Effector memory CD8-positive, alpha-beta T cell (primary cell): ENCODE measurements at regions not wholly inside any gene's neighbourhood (a gene's known extent, or its start where the extent isn't known, plus 50 kb on each side); places are given as distances from the start of the nearest gene placed in this dataset.
A peak's percentile ranks its signal among the peaks of the same experiment; 100 is the strongest.

Source experiments
- ATAC-seq: fragments of 150-1000 bp; cut with Tn5 transposase; replicated peaks from 2 replicates; pipeline ENCODE4 v1.10.0; 2021; ENCODE audit warnings: mild to moderate bottlenecking, moderate library complexity
- DNase-seq, 3 experiments: peaks; one replicate each; pipeline ENCODE4 v3.0.0; 2021
- H3K27ac Mint-ChIP-seq, 2 donors: one replicate each; pipeline ENCODE4 v1.8.0; 2022; ENCODE audit warnings: mild to moderate bottlenecking in 2 of 2, mixed read lengths in 2 of 2, moderate library complexity in 2 of 2
- H3K27me3 Mint-ChIP-seq, 2 donors: one replicate each; pipeline ENCODE4 v1.8.0; 2022; ENCODE audit warnings: mixed read lengths in 2 of 2
- H3K36me3 Mint-ChIP-seq: one replicate; pipeline ENCODE4 v1.8.0; 2022; ENCODE audit warnings: mild to moderate bottlenecking, moderate library complexity, mixed read lengths; ENCODE audit not compliant: insufficient read depth
- H3K4me1 Mint-ChIP-seq, 2 donors: one replicate each; pipeline ENCODE4 v1.8.0; 2022; ENCODE audit warnings: low read depth in 2 of 2, mixed read lengths in 2 of 2
- H3K4me3 Mint-ChIP-seq, 2 donors: one replicate each; pipeline ENCODE4 v1.8.0; 2022; ENCODE audit warnings: mild to moderate bottlenecking in 2 of 2, mixed read lengths in 2 of 2, moderate library complexity in 2 of 2
- H3K9me3 Mint-ChIP-seq, 2 donors: one replicate each; pipeline ENCODE4 v1.8.0; 2022; ENCODE audit warnings: mixed read lengths in 2 of 2

DNA sequence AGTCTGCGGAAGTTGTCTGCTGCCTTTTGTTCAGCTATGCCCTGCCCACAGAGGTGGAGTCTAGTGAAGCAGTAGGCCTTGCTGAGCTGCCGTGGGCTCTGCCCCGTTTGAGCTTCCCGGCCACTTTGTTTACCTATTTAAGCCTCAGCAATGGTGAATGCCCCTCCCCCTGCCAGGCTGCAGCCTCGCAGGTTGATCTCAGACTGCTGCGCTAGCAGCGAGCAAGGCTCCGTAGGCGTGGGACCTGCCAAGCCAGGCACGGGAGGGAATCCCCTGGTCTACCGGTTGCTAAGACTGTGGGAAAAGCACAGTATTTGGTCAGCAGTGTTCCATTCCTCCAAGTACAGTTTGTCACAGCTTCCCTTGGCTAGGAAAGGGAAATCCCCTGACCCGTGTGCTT lies 143.6 kb downstream of the DYRK2 start:
- Mint-ChIP-seq H3K27ac (no peak overlapping the region), H3K4me3 (no peak overlapping the region), H3K4me1 (no peaks in the 10 kb centered on the region), H3K27me3 (peaks cover 17 to 25% of the 10 kb centered on the region in 2 donors), H3K36me3 (no peaks in the 10 kb centered on the region), H3K9me3 (no peaks in the 10 kb centered on the region)
- no peak for ATAC-seq
- DNase-seq = no peak

DNA sequence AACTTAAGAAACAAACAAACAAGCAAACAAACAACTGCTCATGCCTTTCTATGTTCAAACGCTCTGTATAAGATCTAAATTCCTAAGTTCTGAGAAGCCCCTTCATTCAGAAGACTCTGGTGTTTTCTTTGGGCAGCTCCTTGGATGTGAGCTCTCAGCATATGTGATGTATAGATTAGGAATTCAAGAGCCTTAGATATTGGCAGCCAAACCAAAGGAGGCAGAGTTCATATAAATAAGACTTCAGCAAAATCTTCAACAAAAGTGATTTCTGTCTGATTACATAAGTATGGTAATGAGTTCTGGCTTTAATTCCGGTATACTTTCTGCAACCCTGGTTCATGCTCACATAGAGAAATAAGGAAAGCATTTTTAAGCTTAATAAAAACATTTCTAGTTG lies 145.6 kb downstream of the DYRK2 start:
- no peaks in the 10 kb centered on the region for H3K9me3 Mint-ChIP-seq
- H3K4me3 Mint-ChIP-seq = no peak overlapping the region
- no peaks in the 10 kb centered on the region for H3K4me1 Mint-ChIP-seq
- ATAC-seq (no peak), DNase-seq (no peak)
- H3K27ac Mint-ChIP-seq = no peak overlapping the region
- H3K36me3 Mint-ChIP-seq = no peaks in the 10 kb centered on the region
- H3K27me3 Mint-ChIP-seq = peaks cover 17 to 25% of the 10 kb centered on the region in 2 donors

DNA sequence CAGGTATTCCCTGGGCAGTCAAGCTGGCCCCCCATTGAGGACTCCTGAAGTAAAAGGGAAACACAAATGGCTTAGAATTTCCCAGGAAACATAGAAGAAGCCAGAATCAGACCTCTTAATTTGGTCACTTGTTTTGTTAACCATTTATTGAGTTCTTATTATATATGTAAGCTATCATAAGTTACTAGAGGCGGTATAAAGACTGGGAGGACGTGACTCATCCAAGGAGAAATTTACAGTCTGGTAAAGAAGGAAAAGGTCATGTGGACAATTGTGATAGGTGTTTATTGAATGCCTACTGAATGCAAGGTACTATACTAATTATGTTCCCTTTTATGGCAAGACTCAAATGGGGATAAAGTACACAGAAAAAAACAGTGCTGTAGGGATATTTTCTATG lies 146.7 kb downstream of the DYRK2 start:
- no peaks in the 10 kb centered on the region for H3K9me3 Mint-ChIP-seq
- no peaks in the 10 kb centered on the region for H3K4me1 Mint-ChIP-seq
- DNase-seq (no peak), ATAC-seq (no peak)
- peaks cover 17 to 25% of the 10 kb centered on the region in 2 donors for H3K27me3 Mint-ChIP-seq
- no peak overlapping the region for H3K27ac Mint-ChIP-seq
- no peaks in the 10 kb centered on the region for H3K36me3 Mint-ChIP-seq
- H3K4me3 Mint-ChIP-seq = no peak overlapping the region

DNA sequence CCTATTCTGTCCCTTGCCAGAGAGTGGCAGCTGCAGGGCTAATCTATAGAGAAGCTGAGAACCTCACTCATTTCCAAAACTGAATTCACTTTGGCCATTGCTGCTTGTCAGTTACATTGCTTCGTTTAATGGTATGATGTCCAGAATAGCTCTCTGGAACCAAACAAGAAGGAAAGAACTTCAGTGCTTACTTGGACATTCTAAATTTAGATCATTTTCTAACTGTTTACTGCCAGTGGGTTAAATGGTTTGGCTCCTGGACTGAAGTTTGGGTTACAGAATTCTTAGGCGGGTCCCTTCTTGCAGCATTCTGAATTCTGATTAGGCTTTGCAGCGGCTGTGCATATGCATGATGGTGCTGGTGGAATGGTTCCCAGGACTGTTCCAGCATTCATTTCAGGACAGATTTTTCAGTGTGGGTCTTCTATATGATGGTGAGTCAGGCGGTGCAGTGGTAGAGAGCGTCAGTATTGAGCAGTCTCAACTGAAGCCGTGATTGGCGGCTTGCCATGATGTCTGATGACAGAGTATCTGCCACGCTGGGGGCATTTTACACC lies 148.7 kb downstream of the DYRK2 start:
- no peaks in the 10 kb centered on the region for H3K4me1 Mint-ChIP-seq

DNA sequence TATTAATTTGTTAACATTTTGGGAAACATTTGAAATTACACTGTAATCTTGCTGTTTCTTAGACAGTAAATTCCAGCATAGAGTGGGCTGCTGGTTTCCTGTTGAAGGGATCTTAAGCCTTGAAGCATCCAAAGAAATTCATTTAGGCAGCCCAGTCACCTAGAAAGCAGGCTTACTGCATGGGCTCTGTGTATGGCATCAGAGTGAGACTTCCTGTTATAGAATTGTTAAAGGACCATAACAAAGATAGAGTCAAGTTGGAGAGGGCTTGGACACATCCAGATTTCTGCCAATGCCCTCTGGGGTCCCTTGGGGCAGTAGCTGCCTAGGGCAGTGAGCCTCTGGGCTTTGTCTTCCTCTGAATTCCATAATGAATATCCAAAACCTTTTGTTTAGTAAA lies 149.2 kb downstream of the DYRK2 start:
- H3K36me3 Mint-ChIP-seq = no peaks in the 10 kb centered on the region
- ATAC-seq (no peak), DNase-seq (no peak)
- H3K27ac Mint-ChIP-seq = no peak overlapping the region
- no peaks in the 10 kb centered on the region for H3K4me1 Mint-ChIP-seq
- H3K9me3 Mint-ChIP-seq = no peaks in the 10 kb centered on the region
- peaks cover 17% of the 10 kb centered on the region in 2 donors for H3K27me3 Mint-ChIP-seq
- H3K4me3 Mint-ChIP-seq = no peak overlapping the region

More for the DNA sequence above, 148.7 kb downstream of the DYRK2 start:
- Mint-ChIP-seq H3K27me3 (peaks cover 17 to 18% of the 10 kb centered on the region in 2 donors), H3K9me3 (no peaks in the 10 kb centered on the region), H3K4me3 (no peak overlapping the region), H3K36me3 (no peaks in the 10 kb centered on the region), H3K27ac (no peak overlapping the region)
- DNase-seq (no peak), ATAC-seq (no peak)

DNA sequence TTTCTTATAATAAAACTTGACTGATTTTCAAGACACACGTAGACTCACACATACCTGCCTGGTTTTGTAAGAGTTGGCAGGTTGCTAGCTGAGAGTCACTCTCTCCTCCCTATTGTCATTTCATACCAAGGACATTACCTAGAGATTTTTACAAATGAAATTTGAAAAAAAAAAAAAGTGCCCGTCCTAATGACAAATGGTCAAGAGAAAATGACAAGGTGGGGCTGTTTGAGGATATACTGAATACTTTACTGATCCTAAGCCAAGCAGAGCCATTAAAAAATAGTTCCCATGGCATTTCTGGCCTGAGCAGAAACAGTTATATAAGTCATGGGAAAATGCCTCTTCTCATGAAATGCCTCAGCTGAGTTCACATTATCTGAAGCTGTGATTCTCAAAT lies 150.2 kb downstream of the DYRK2 start:
- ATAC-seq (no peak), DNase-seq (no peak)
- no peaks in the 10 kb centered on the region for H3K36me3 Mint-ChIP-seq
- H3K27ac Mint-ChIP-seq = no peak overlapping the region
- peaks cover 17% of the 10 kb centered on the region in 2 donors for H3K27me3 Mint-ChIP-seq
- H3K4me3 Mint-ChIP-seq = no peak overlapping the region
- H3K4me1 Mint-ChIP-seq = no peaks in the 10 kb centered on the region
- no peaks in the 10 kb centered on the region for H3K9me3 Mint-ChIP-seq

DNA sequence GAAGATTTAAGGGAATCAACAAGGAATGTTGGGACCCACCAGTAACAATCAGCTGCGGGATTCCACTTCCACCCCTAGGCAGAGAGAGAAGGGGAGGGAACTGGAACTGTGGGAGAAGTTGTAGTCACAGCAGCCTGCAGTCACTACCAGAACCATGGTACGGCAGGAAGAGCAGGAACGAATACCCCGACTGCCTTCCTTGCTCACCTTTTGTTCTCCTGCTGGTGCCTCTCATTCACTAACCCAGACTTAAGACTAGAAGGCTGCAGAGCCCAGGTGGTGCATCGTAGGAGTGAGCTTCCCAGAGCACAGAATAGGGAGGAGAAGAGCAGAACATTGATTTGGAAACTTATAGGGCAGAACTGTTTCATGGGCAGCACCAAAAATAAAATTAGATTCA lies 154.2 kb downstream of the DYRK2 start:
- H3K4me1 Mint-ChIP-seq = no peaks in the 10 kb centered on the region
- H3K27ac Mint-ChIP-seq = no peak overlapping the region
- no peak overlapping the region for H3K4me3 Mint-ChIP-seq
- H3K36me3 Mint-ChIP-seq = no peaks in the 10 kb centered on the region
- H3K9me3 Mint-ChIP-seq = no peaks in the 10 kb centered on the region
- H3K27me3 Mint-ChIP-seq = no peaks in the 10 kb centered on the region
- ATAC-seq = no peak
- DNase-seq = no peak

DNA sequence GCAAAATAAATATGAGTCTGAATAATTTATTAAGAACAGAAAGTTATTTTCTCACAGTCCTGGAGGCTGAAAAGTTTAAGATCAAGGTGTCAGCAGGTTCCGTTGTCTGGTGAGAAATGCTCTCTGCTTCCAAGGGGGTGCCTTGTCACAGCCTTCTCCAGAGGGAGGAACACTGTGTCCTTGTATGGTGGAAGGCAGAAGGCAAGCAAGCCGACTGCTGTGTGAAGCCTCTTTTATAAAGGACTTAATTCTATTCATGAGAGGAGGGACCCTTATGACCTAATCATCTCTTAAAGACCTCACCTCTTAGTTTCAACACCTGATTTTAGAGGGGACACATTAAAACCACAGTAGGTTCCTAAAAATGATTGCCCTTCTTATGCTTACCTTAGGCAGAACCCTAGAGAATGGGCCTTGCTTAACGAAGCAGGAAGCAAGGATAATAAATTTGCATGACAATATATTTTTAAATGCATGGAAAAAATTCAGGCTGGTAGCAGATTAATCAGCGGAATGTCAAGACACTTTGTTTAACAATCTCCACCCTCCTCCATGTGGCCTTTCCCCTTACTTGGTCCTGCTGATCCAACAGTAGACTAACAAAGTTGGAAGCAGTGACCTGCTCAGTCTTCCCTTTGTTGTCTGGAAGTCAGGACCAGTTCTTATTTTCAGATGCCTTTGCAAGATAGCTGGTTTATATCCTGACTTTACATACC lies 154.9 kb downstream of the DYRK2 start:
- Mint-ChIP-seq H3K27me3 (no peaks in the 10 kb centered on the region), H3K27ac (no peak overlapping the region), H3K4me3 (no peak overlapping the region), H3K4me1 (no peaks in the 10 kb centered on the region), H3K36me3 (no peaks in the 10 kb centered on the region), H3K9me3 (no peaks in the 10 kb centered on the region)
- no peak for DNase-seq
- ATAC-seq = no peak

DNA sequence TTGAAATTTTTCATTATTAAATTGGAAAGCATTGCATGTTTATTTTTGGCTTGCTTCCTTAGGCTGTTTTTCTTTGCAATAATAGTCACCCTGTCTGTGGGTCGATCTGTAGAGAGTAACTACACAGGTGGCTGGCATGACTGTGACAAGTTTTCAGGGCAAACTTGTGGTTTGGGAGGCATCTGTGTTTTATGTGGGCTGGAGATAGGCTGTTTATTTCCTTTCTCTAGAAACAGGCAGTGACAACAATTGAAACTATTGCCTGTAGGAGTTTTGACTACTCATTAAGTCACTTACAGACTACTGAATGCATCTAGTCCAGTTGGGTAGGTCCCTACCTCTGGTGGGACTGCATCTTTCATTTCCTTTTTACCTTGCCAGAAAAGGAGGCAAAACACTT lies 155.6 kb downstream of the DYRK2 start:
- no peak overlapping the region for H3K4me3 Mint-ChIP-seq
- H3K36me3 Mint-ChIP-seq = no peaks in the 10 kb centered on the region
- no peak overlapping the region for H3K27ac Mint-ChIP-seq
- H3K4me1 Mint-ChIP-seq = no peaks in the 10 kb centered on the region
- peak; percentile 69 for ATAC-seq
- DNase-seq = no peak
- no peaks in the 10 kb centered on the region for H3K9me3 Mint-ChIP-seq
- H3K27me3 Mint-ChIP-seq = no peaks in the 10 kb centered on the region

DNA sequence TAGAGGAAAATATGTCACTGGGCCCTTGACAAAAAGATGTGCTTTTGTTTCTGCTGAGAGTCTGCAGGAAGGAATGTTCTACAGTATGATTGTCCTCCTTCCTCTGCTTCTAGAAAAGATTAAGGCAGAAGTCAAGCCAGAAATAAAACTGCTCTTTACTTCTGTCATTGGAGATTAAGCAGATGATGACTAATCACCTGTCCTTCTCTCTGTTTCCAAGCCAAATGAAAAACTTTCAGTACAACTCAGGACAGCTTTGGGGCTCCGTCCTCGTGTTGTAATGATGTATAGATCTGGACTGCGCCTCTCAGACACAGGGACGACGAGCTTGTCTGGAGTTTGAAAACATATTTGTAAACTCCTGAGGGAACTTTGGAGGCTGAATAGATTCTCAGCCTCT lies 159.3 kb downstream of the DYRK2 start:
- Mint-ChIP-seq H3K27me3 (no peaks in the 10 kb centered on the region), H3K9me3 (no peaks in the 10 kb centered on the region), H3K36me3 (no peaks in the 10 kb centered on the region), H3K4me3 (no peak overlapping the region), H3K27ac (no peak overlapping the region), H3K4me1 (no peaks in the 10 kb centered on the region)
- no peak for ATAC-seq
- no peak for DNase-seq

DNA sequence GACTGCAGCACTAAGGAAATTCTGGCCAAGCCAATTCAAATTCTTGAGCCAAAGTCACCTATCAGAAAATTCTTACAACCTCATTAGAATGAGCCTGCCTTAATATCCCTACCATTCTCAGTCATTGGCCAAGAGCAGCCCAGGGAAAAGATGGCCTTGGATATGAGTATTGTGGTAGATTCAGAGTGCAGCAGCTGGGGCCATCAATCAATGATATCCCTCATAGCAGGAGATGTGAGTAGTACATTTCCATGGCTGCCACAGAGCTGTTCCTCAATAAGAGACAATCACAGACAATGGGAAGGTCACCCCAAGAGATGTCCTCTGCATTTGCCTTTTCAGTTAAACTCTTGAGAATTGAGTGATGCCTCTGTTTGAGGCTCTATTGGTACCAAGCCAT lies 161.6 kb downstream of the DYRK2 start:
- H3K27ac Mint-ChIP-seq = peak overlapping the region in 1 of 2 donors; percentile 23
- no peaks in the 10 kb centered on the region for H3K36me3 Mint-ChIP-seq
- H3K9me3 Mint-ChIP-seq = no peaks in the 10 kb centered on the region
- no peaks in the 10 kb centered on the region for H3K27me3 Mint-ChIP-seq
- ATAC-seq (no peak), DNase-seq (no peak)
- H3K4me1 Mint-ChIP-seq = no peaks in the 10 kb centered on the region
- H3K4me3 Mint-ChIP-seq = no peak overlapping the region

DNA sequence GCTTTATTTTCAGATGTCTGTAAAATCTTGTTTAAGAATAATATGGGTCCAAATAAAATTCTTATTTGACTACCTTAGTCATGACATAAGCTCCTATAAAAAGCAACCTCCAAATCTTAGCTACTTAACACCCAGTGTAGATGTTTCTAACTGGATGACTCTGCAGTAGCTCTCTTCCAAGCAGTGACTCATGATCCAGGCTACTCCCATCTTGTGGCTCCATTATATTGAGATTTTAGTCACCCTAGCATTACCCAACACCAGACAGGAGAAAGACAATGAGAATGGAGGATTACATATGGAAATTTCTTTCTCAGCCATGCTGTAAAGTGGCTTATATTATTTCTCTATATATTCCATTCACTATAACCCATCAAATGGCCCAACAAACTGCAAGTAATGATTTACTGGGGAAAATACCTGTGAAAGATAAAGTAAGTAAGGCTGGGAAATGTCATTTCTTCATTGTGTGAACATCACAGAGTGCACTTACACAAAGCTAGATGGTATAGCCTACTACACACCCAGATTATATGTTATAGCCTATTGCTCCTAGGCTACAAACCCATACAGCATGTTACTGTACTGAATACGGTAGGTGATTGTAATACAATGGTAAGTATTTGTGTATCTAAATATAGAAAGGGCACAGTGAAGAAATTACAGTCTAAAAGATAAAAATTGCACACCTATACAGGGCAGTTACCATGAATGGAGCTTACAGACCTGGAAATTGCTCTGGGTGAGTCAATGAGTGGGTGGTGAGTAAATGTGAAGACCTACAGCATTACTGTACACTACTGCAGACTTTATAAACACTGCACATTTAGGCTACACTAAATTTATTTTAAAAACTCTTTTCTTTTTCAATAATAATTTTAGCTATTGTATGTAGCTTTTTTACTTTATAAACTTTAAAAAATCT lies 163.2 kb downstream of the DYRK2 start:
- Mint-ChIP-seq H3K27ac (no peak overlapping the region), H3K4me1 (no peaks in the 10 kb centered on the region), H3K36me3 (peaks cover 4% of the 10 kb centered on the region), H3K9me3 (no peaks in the 10 kb centered on the region), H3K4me3 (no peak overlapping the region), H3K27me3 (no peaks in the 10 kb centered on the region)
- no peak for ATAC-seq
- no peak for DNase-seq

DNA sequence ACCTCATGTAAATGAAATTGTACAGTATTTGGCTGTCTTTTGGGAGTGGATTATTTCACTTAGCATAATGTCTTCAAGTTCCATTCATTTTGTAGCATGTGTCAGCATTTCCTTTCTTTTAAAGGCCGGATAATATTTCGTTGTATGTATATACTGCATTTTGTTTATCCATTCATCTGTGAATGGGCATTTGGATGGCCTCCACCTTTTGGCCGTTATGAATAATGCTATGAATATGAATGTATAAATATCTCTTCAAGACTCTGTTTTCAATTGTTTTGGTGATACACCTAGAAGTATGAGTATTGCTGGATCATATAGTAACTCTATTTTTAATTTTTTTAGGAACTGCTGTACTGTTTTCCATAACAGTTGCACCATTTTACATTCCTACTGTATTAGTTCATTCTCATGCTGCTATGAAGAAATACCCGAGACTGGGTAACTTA lies 164.9 kb downstream of the DYRK2 start:
- no peaks in the 10 kb centered on the region for H3K27me3 Mint-ChIP-seq

DNA sequence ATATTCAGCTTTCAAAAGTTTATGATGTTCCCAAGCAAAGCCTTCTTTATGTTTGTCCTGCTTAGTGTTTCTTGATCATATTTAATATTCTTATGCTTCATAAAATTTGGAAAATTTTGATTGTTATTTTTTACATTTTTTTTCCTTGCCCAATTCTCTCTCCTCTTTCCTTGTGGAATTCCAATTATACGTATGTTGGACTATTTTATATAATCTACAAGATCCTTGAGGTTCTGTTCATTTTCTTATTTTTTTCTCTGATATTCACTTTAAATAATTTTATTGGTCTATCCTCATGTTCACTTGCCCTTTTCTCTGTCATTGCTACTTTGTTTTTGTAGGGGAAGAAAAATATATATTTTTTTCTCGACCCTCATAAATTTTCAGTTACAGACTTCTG lies 167.7 kb downstream of the DYRK2 start:
- Mint-ChIP-seq H3K9me3 (peaks cover 0 to 7% of the 10 kb centered on the region in 2 donors), H3K27me3 (no peaks in the 10 kb centered on the region), H3K4me3 (no peak overlapping the region), H3K36me3 (peaks cover 4% of the 10 kb centered on the region), H3K27ac (no peak overlapping the region), H3K4me1 (no peaks in the 10 kb centered on the region)
- ATAC-seq (no peak), DNase-seq (no peak)

More for the DNA sequence above, 164.9 kb downstream of the DYRK2 start:
- no peak overlapping the region for H3K27ac Mint-ChIP-seq
- H3K36me3 Mint-ChIP-seq = peaks cover 4% of the 10 kb centered on the region
- no peak overlapping the region for H3K4me3 Mint-ChIP-seq
- ATAC-seq (no peak), DNase-seq (no peak)
- no peaks in the 10 kb centered on the region for H3K4me1 Mint-ChIP-seq
- H3K9me3 Mint-ChIP-seq = no peaks in the 10 kb centered on the region
